ENCODE measurements at regions not wholly inside any gene's neighbourhood (a gene's known extent, or its start where the extent isn't known, plus 50 kb on each side); places are given as distances from the start of the nearest gene placed in this dataset.

GRCh38 chr1:219783605-219784235 is 144.6 kb downstream of the SLC30A10 start:
- no peak overlapping the region for H3K4me3 Mint-ChIP-seq
- no peak overlapping the region for H3K27ac Mint-ChIP-seq
- no peak for ATAC-seq
- no peaks in the 10 kb centered on the region for H3K9me3 Mint-ChIP-seq (ENCODE audit: low read depth)
- POLR2A ChIA-PET = no interaction called here
- H3K27me3 Mint-ChIP-seq = peaks cover 2% of the 10 kb centered on the region
- H3K36me3 Mint-ChIP-seq (ENCODE audit: low read depth) = no peaks in the 10 kb centered on the region
- DNase-seq = no peak
- no peaks in the 10 kb centered on the region for H3K4me1 Mint-ChIP-seq
- CTCF ChIA-PET = no interaction called here
- intact Hi-C loops (cut with DNase I, micrococcal nuclease) = no loop called here

GRCh38 chr1:219782929-219783328 is 145.4 kb downstream of the SLC30A10 start:
- no peak overlapping the region for H3K4me3 Mint-ChIP-seq
- ChIA-PET CTCF (no interaction called here), POLR2A (no interaction called here)
- no peaks in the 10 kb centered on the region for H3K36me3 Mint-ChIP-seq (ENCODE audit: low read depth)
- H3K9me3 Mint-ChIP-seq (ENCODE audit: low read depth) = no peaks in the 10 kb centered on the region
- no peaks in the 10 kb centered on the region for H3K4me1 Mint-ChIP-seq
- H3K27ac Mint-ChIP-seq = no peak overlapping the region
- intact Hi-C loops (cut with DNase I, micrococcal nuclease) = no loop called here
- H3K27me3 Mint-ChIP-seq = peaks cover 2% of the 10 kb centered on the region
- DNase-seq (no peak), ATAC-seq (no peak)

- H3K27ac Mint-ChIP-seq = no peak overlapping the region
- intact Hi-C loops (cut with DNase I, micrococcal nuclease) = no loop called here
- POLR2A ChIA-PET = no interaction called here
Observed at GRCh38 chr1:219782311-219782710, 146.0 kb downstream of the SLC30A10 start.

GRCh38 chr1:219781491-219781890 is 146.9 kb downstream of the SLC30A10 start:
- Mint-ChIP-seq H3K36me3 (ENCODE audit: low read depth) (no peaks in the 10 kb centered on the region), H3K27ac (no peak overlapping the region), H3K4me3 (no peak overlapping the region), H3K4me1 (no peaks in the 10 kb centered on the region), H3K27me3 (peaks cover 2% of the 10 kb centered on the region), H3K9me3 (ENCODE audit: low read depth) (no peaks in the 10 kb centered on the region)
- ChIA-PET POLR2A (no interaction called here), CTCF (no interaction called here)
- intact Hi-C loops (cut with DNase I, micrococcal nuclease) = no loop called here
- DNase-seq (no peak), ATAC-seq (no peak)

More at GRCh38 chr1:219782311-219782710, 146.0 kb downstream of the SLC30A10 start:
- CTCF ChIA-PET = no interaction called here
- Mint-ChIP-seq H3K4me1 (no peaks in the 10 kb centered on the region), H3K9me3 (ENCODE audit: low read depth) (no peaks in the 10 kb centered on the region), H3K36me3 (ENCODE audit: low read depth) (no peaks in the 10 kb centered on the region), H3K27me3 (peaks cover 2% of the 10 kb centered on the region), H3K4me3 (no peak overlapping the region)
- DNase-seq = no peak
- ATAC-seq = no peak

- POLR2A ChIA-PET = interaction anchor here (0.7 kb wide), 1 partner anchor 23 kb away, joined by 4 read pairs; no protein-coding TSS in a partner anchor
- intact Hi-C loops (cut with DNase I, micrococcal nuclease) = no loop called here
- Mint-ChIP-seq H3K9me3 (ENCODE audit: low read depth) (peaks cover 2% of the 10 kb centered on the region), H3K27ac (no peak overlapping the region), H3K36me3 (ENCODE audit: low read depth) (no peaks in the 10 kb centered on the region), H3K27me3 (peaks cover 2% of the 10 kb centered on the region), H3K4me1 (no peaks in the 10 kb centered on the region), H3K4me3 (no peak overlapping the region)
- CTCF ChIA-PET = no interaction called here
- DNase-seq (no peak), ATAC-seq (no peak)
Observed at GRCh38 chr1:219778793-219779369, 149.5 kb downstream of the SLC30A10 start.

- no peaks in the 10 kb centered on the region for H3K4me1 Mint-ChIP-seq
- no peak overlapping the region for H3K4me3 Mint-ChIP-seq
- ATAC-seq (no peak), DNase-seq (no peak)
- H3K27ac Mint-ChIP-seq = no peak overlapping the region
- no peaks in the 10 kb centered on the region for H3K36me3 Mint-ChIP-seq (ENCODE audit: low read depth)
- peaks cover 5% of the 10 kb centered on the region for H3K9me3 Mint-ChIP-seq (ENCODE audit: low read depth)
- POLR2A ChIA-PET = interaction anchor here (0.7 kb wide), 1 partner anchor 24 kb away, joined by 4 read pairs; no protein-coding TSS in a partner anchor
- no peaks in the 10 kb centered on the region for H3K27me3 Mint-ChIP-seq
- intact Hi-C loops (cut with DNase I, micrococcal nuclease) = no loop called here
- CTCF ChIA-PET = no interaction called here
Observed at GRCh38 chr1:219778110-219778509, 150.2 kb downstream of the SLC30A10 start.

GRCh38 chr1:219774386-219774785 is 154.0 kb downstream of the SLC30A10 start:
- intact Hi-C loops (cut with DNase I, micrococcal nuclease) = no loop called here
- H3K4me3 Mint-ChIP-seq = no peak overlapping the region
- H3K36me3 Mint-ChIP-seq (ENCODE audit: low read depth) = no peaks in the 10 kb centered on the region
- H3K27me3 Mint-ChIP-seq = no peaks in the 10 kb centered on the region
- peaks cover 7% of the 10 kb centered on the region for H3K9me3 Mint-ChIP-seq (ENCODE audit: low read depth)
- ChIA-PET CTCF (no interaction called here), POLR2A (no interaction called here)
- H3K27ac Mint-ChIP-seq = no peak overlapping the region
- ATAC-seq (no peak), DNase-seq (no peak)
- H3K4me1 Mint-ChIP-seq = no peaks in the 10 kb centered on the region

GRCh38 chr1:219773775-219774174 is 154.6 kb downstream of the SLC30A10 start:
- intact Hi-C loops (cut with DNase I, micrococcal nuclease) = no loop called here
- H3K27ac Mint-ChIP-seq = no peak overlapping the region
- H3K4me1 Mint-ChIP-seq = no peaks in the 10 kb centered on the region
- no peaks in the 10 kb centered on the region for H3K27me3 Mint-ChIP-seq
- peaks cover 11% of the 10 kb centered on the region for H3K9me3 Mint-ChIP-seq (ENCODE audit: low read depth)
- DNase-seq (no peak), ATAC-seq (no peak)
- no peak overlapping the region for H3K4me3 Mint-ChIP-seq
- H3K36me3 Mint-ChIP-seq (ENCODE audit: low read depth) = no peaks in the 10 kb centered on the region
- ChIA-PET CTCF (no interaction called here), POLR2A (no interaction called here)

GRCh38 chr1:219773110-219773509 is 155.2 kb downstream of the SLC30A10 start:
- no peak overlapping the region for H3K27ac Mint-ChIP-seq
- H3K4me3 Mint-ChIP-seq = no peak overlapping the region
- no peaks in the 10 kb centered on the region for H3K27me3 Mint-ChIP-seq
- peaks cover 11% of the 10 kb centered on the region for H3K9me3 Mint-ChIP-seq (ENCODE audit: low read depth)
- no peak for ATAC-seq
- DNase-seq = no peak
- H3K4me1 Mint-ChIP-seq = no peaks in the 10 kb centered on the region
- intact Hi-C loops (cut with DNase I, micrococcal nuclease) = no loop called here
- ChIA-PET CTCF (no interaction called here), POLR2A (no interaction called here)
- no peaks in the 10 kb centered on the region for H3K36me3 Mint-ChIP-seq (ENCODE audit: low read depth)

GRCh38 chr1:219772265-219773036 is 155.9 kb downstream of the SLC30A10 start:
- H3K4me1 Mint-ChIP-seq = no peaks in the 10 kb centered on the region
- H3K9me3 Mint-ChIP-seq (ENCODE audit: low read depth) = peaks cover 11% of the 10 kb centered on the region
- H3K36me3 Mint-ChIP-seq (ENCODE audit: low read depth) = no peaks in the 10 kb centered on the region
- H3K4me3 Mint-ChIP-seq = no peak overlapping the region
- ATAC-seq = no peak
- intact Hi-C loops (cut with DNase I, micrococcal nuclease) = no loop called here
- CTCF ChIA-PET = no interaction called here
- H3K27ac Mint-ChIP-seq = no peak overlapping the region
- no peaks in the 10 kb centered on the region for H3K27me3 Mint-ChIP-seq
- DNase-seq = no peak
- POLR2A ChIA-PET = no interaction called here

- intact Hi-C loops (cut with DNase I, micrococcal nuclease) = no loop called here
- no peaks in the 10 kb centered on the region for H3K36me3 Mint-ChIP-seq (ENCODE audit: low read depth)
- DNase-seq (no peak), ATAC-seq (no peak)
- H3K4me1 Mint-ChIP-seq = no peaks in the 10 kb centered on the region
- ChIA-PET POLR2A (no interaction called here), CTCF (no interaction called here)
- peaks cover 11% of the 10 kb centered on the region for H3K9me3 Mint-ChIP-seq (ENCODE audit: low read depth)
- no peak overlapping the region for H3K27ac Mint-ChIP-seq
- no peak overlapping the region for H3K4me3 Mint-ChIP-seq
- no peaks in the 10 kb centered on the region for H3K27me3 Mint-ChIP-seq
Observed at GRCh38 chr1:219771080-219771479, 157.3 kb downstream of the SLC30A10 start.

GRCh38 chr1:219763321-219763720 is 150.4 kb upstream of the ZC3H11B start:
- Mint-ChIP-seq H3K4me3 (no peak overlapping the region), H3K9me3 (ENCODE audit: low read depth) (no peaks in the 10 kb centered on the region), H3K27ac (no peak overlapping the region), H3K27me3 (peaks cover 2% of the 10 kb centered on the region), H3K4me1 (no peaks in the 10 kb centered on the region), H3K36me3 (ENCODE audit: low read depth) (no peaks in the 10 kb centered on the region)
- ATAC-seq (no peak), DNase-seq (no peak)
- intact Hi-C loops (cut with DNase I, micrococcal nuclease) = no loop called here
- ChIA-PET CTCF (no interaction called here), POLR2A (no interaction called here)

Data from activated CD4-positive, alpha-beta T cell treated with anti-CD3 and anti-CD28 coated beads for 36 hours (primary cell).